ENCODE measurements at regions not wholly inside any gene's neighbourhood (a gene's known extent, or its start where the extent isn't known, plus 50 kb on each side); places are given as distances from the start of the nearest gene placed in this dataset.

GRCh38 chr14:44384093-44384492 lies 123.0 kb downstream of the FSCB start:
- Histone ChIP-seq H3K4me3 (no peak overlapping the region), H3K9me3 (peaks cover 0 to 10% (median 0%) of the 10 kb centered on the region in 8 donors), H3K27ac (no peak overlapping the region), H3K4me1 (no peaks in the 10 kb centered on the region), H3K27me3 (replicated peaks in 1 of 7) (no peaks in the 10 kb centered on the region), H3K36me3 (no peaks in the 10 kb centered on the region)
- intact Hi-C loops (cut with DNase I; ENCODE audit: low total_unique reads): no loop called here
- DNase-seq: no peak
- WGBS, 5 donors: 77 to 91% (median 85%) methylated on average over 5 of the region's 5 CpGs
- TF ChIP-seq, protein P1, sequence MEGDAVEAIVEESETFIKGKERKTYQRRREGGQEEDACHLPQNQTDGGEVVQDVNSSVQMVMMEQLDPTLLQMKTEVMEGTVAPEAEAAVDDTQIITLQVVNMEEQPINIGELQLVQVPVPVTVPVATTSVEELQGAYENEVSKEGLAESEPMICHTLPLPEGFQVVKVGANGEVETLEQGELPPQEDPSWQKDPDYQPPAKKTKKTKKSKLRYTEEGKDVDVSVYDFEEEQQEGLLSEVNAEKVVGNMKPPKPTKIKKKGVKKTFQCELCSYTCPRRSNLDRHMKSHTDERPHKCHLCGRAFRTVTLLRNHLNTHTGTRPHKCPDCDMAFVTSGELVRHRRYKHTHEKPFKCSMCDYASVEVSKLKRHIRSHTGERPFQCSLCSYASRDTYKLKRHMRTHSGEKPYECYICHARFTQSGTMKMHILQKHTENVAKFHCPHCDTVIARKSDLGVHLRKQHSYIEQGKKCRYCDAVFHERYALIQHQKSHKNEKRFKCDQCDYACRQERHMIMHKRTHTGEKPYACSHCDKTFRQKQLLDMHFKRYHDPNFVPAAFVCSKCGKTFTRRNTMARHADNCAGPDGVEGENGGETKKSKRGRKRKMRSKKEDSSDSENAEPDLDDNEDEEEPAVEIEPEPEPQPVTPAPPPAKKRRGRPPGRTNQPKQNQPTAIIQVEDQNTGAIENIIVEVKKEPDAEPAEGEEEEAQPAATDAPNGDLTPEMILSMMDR (IDR thresholded peaks at IDR 0.05 in 8 of 11, conservative IDR thresholded peaks at IDR 0.05 in 3 of 11): no peak
- no peak for TF ChIP-seq POLR2AphosphoS5 (IDR thresholded peaks at IDR 0.05)

- TF ChIP-seq, protein P1 (IDR thresholded peaks at IDR 0.05 in 8 of 11, conservative IDR thresholded peaks at IDR 0.05 in 3 of 11): no peak
- TF ChIP-seq POLR2A (IDR thresholded peaks at IDR 0.05): no peak
- no peak for TF ChIP-seq POLR2AphosphoS5 (IDR thresholded peaks at IDR 0.05)
- no peak overlapping the region for H3K27ac ChIP-seq
- intact Hi-C loops (cut with DNase I; ENCODE audit: low total_unique reads): no loop called here
- DNase-seq: no peak
- no peak overlapping the region for H3K4me3 ChIP-seq
- H3K9me3 ChIP-seq: peaks cover 0 to 10% (median 0%) of the 10 kb centered on the region in 8 donors
- H3K27me3 ChIP-seq (replicated peaks in 1 of 7): no peaks in the 10 kb centered on the region
- no peaks in the 10 kb centered on the region for H3K36me3 ChIP-seq
- H3K4me1 ChIP-seq: no peaks in the 10 kb centered on the region
Measured at GRCh38 chr14:44383636-44384035, 123.4 kb downstream of the FSCB start.

DNA sequence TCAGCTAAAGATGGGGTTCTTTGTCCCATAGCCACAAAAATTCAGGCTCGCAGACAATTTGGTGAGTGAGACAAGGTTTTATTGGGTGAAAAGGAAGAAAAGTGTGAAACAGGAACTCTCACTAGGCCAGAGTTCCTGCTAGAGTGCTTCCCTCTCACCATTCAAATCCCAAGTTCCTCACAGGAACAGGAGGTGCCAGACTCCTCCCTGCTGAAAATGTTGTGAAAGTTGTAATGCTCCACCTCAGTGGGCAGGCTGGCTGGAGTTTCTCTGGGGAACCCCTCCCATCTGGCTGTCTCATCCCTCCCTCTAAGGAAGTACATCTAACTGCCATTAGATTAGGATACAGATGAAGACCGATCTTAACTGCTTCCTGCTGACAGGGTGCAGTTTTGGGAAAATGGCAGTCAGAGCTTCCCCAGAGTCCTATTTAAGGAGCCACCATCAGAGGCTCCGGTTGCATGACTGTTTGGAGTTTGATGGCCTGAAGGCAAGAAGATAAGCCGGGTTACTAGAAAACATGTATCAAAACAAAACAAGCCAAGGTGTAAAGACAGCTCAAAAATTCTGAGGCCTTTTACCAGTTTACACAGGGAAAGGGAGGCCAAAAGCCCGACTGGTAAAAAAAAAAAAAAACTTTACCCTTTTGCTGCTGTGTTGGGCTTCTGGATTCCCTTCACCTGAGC lies 127.6 kb downstream of the FSCB start:
- H3K36me3 ChIP-seq: no peaks in the 10 kb centered on the region
- H3K27ac ChIP-seq: no peak overlapping the region
- TF ChIP-seq POLR2AphosphoS5 (IDR thresholded peaks at IDR 0.05): no peak
- TF ChIP-seq POLR2A (IDR thresholded peaks at IDR 0.05): no peak
- TF ChIP-seq, protein P1 (IDR thresholded peaks at IDR 0.05 in 8 of 11, conservative IDR thresholded peaks at IDR 0.05 in 3 of 11): no peak
- DNase-seq: no peak
- intact Hi-C loops (cut with DNase I; ENCODE audit: low total_unique reads): no loop called here
- H3K9me3 ChIP-seq: peaks cover 0 to 45% (median 34%) of the 10 kb centered on the region in 8 donors
- H3K4me3 ChIP-seq: no peak overlapping the region
- WGBS, 5 donors: 74 to 81% (median 75%) methylated on average over 5 of the region's 5 CpGs
- no peaks in the 10 kb centered on the region for H3K27me3 ChIP-seq (replicated peaks in 1 of 7)
- H3K4me1 ChIP-seq: no peaks in the 10 kb centered on the region

- H3K27me3 ChIP-seq (replicated peaks in 1 of 7): no peaks in the 10 kb centered on the region
- no peak overlapping the region for H3K27ac ChIP-seq
- no peak for TF ChIP-seq POLR2AphosphoS5 (IDR thresholded peaks at IDR 0.05)
- no peak for TF ChIP-seq POLR2A (IDR thresholded peaks at IDR 0.05)
- TF ChIP-seq, protein P1 (IDR thresholded peaks at IDR 0.05 in 8 of 11, conservative IDR thresholded peaks at IDR 0.05 in 3 of 11): no peak
- no peaks in the 10 kb centered on the region for H3K4me1 ChIP-seq
- intact Hi-C loops (cut with DNase I; ENCODE audit: low total_unique reads): no loop called here
- H3K36me3 ChIP-seq: no peaks in the 10 kb centered on the region
- WGBS, 5 donors: 61 to 86% (median 64%) methylated on average over 1 of the region's 1 CpG
- DNase-seq: no peak
- peaks cover 0 to 47% (median 39%) of the 10 kb centered on the region in 8 donors for H3K9me3 ChIP-seq
- no peak overlapping the region for H3K4me3 ChIP-seq
Measured at GRCh38 chr14:44374906-44375305, 132.2 kb downstream of the FSCB start.

All from spleen (tissue), 11 donors.